ENCODE measurements at regions not wholly inside any gene's neighbourhood (a gene's known extent, or its start where the extent isn't known, plus 50 kb on each side); places are given as distances from the start of the nearest gene placed in this dataset.

- TF ChIP-seq CTCF (IDR thresholded peaks at IDR 0.05; ENCODE audit: low read depth, low read length) = no peak
- no peak overlapping the region for H3K4me3 ChIP-seq (ENCODE audit: low read depth, low read length)
Observed at GRCh38 chr3:159080256-159080655, 278.4 kb downstream of the MFSD1 start.

GRCh38 chr3:159080821-159081220 is 279.0 kb downstream of the MFSD1 start:
- no peak overlapping the region for H3K4me3 ChIP-seq (ENCODE audit: low read depth, low read length)
- no peak for TF ChIP-seq CTCF (IDR thresholded peaks at IDR 0.05; ENCODE audit: low read depth, low read length)

GRCh38 chr3:159082519-159082918 is 280.7 kb downstream of the MFSD1 start:
- no peak for TF ChIP-seq CTCF (IDR thresholded peaks at IDR 0.05; ENCODE audit: low read depth, low read length)
- H3K4me3 ChIP-seq (ENCODE audit: low read depth, low read length) = no peak overlapping the region

GRCh38 chr3:159091936-159092335 is 290.1 kb downstream of the MFSD1 start:
- TF ChIP-seq CTCF (IDR thresholded peaks at IDR 0.05; ENCODE audit: low read depth, low read length) = no peak
- H3K4me3 ChIP-seq (ENCODE audit: low read depth, low read length) = no peak overlapping the region

- TF ChIP-seq CTCF (IDR thresholded peaks at IDR 0.05; ENCODE audit: low read depth, low read length) = no peak
Observed at GRCh38 chr3:159102001-159102400, 300.1 kb downstream of the MFSD1 start.

GRCh38 chr3:159112724-159113123 is 310.9 kb downstream of the MFSD1 start:
- no peak overlapping the region for H3K4me3 ChIP-seq (ENCODE audit: low read depth, low read length)
- TF ChIP-seq CTCF (IDR thresholded peaks at IDR 0.05; ENCODE audit: low read depth, low read length) = no peak

More at GRCh38 chr3:159102001-159102400, 300.1 kb downstream of the MFSD1 start:
- no peak overlapping the region for H3K4me3 ChIP-seq (ENCODE audit: low read depth, low read length)

- no peak for TF ChIP-seq CTCF (IDR thresholded peaks at IDR 0.05; ENCODE audit: low read depth, low read length)
- H3K4me3 ChIP-seq (ENCODE audit: low read depth, low read length) = no peak overlapping the region
Observed at GRCh38 chr3:159113221-159113875, 311.5 kb downstream of the MFSD1 start.

All from WI38 (cell line).